D721Med (cell line): ENCODE measurements at regions not wholly inside any gene's neighbourhood (a gene's known extent, or its start where the extent isn't known, plus 50 kb on each side); places are given as distances from the start of the nearest gene placed in this dataset.

Source experiments
- DNase-seq: peaks from one replicate; pipeline ENCODE4 v3.0.0; 2011; ENCODE audit warnings: low spot score; ENCODE audit not compliant: insufficient read length
- FAIRE-seq: peaks from 2 replicates; lab custom pipeline; 2011; peaks lifted over from hg19 to GRCh38; lab: Jason Lieb, UNC
- CTCF ChIP-seq: IDR thresholded peaks from 2 replicates; pipeline ENCODE4 v1.5.1; 2012; ENCODE audit warnings: mild to moderate bottlenecking, control low read depth; ENCODE audit not compliant: insufficient read depth; ENCODE audit errors: missing control alignments

- no peak for TF ChIP-seq CTCF
- FAIRE-seq: no peak
- no peak for DNase-seq
These were observed 116.2 kb upstream of the GPR26 start for GRCh38 chr10:123549761-123550454.

- FAIRE-seq (no peak), DNase-seq (no peak)
- TF ChIP-seq CTCF: no peak
These were observed 115.5 kb upstream of the GPR26 start for GRCh38 chr10:123550675-123551096.

- TF ChIP-seq CTCF: no peak
- DNase-seq: no peak
- FAIRE-seq: no peak
These were observed 114.9 kb upstream of the GPR26 start for GRCh38 chr10:123551259-123551658.

- no peak for TF ChIP-seq CTCF
- DNase-seq (no peak), FAIRE-seq (no peak)
These were observed 113.2 kb upstream of the GPR26 start for GRCh38 chr10:123552760-123553554.

GRCh38 chr10:123553810-123554430 lies 112.2 kb upstream of the GPR26 start:
- TF ChIP-seq CTCF: no peak
- FAIRE-seq: no peak

GRCh38 chr10:123554656-123555055 lies 111.5 kb upstream of the GPR26 start:
- no peak for TF ChIP-seq CTCF
- FAIRE-seq (no peak), DNase-seq (no peak)

More at GRCh38 chr10:123553810-123554430, 112.2 kb upstream of the GPR26 start:
- no peak for DNase-seq

GRCh38 chr10:123555616-123556015 lies 110.5 kb upstream of the GPR26 start:
- DNase-seq (no peak), FAIRE-seq (no peak)
- no peak for TF ChIP-seq CTCF
